GM11168 (cell line): ENCODE measurements at regions not wholly inside any gene's neighbourhood (a gene's known extent, or its start where the extent isn't known, plus 50 kb on each side); places are given as distances from the start of the nearest gene placed in this dataset.

Experiments used
- in situ Hi-C: fragments of 300-500 bp; cut with MboI; formaldehyde crosslinking; loops from one replicate; pipeline ENCODE4 v1.12.0; 2022; ENCODE audit warnings: low sequenced_read_pairs; ENCODE audit not compliant: unreplicated experiment

DNA sequence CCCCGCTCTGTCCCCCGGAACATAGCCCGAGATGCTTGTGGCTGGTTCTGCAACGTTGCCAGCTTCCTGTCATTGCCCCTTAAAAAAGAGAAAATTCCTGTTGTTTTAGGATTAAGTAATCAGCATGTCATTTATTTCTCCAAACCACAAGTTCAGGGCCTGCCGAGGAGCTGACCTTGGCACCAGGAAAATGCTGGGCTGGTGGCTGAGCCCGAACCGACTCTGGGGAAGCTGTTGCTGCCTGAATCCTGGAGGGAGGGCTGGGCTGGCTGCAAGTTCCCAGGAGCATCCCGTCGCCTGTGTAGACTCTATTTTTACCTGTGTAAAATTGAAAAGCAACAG is 130.9 kb upstream of the FOXF1 start:
- in situ Hi-C loops, result no loop called here

DNA sequence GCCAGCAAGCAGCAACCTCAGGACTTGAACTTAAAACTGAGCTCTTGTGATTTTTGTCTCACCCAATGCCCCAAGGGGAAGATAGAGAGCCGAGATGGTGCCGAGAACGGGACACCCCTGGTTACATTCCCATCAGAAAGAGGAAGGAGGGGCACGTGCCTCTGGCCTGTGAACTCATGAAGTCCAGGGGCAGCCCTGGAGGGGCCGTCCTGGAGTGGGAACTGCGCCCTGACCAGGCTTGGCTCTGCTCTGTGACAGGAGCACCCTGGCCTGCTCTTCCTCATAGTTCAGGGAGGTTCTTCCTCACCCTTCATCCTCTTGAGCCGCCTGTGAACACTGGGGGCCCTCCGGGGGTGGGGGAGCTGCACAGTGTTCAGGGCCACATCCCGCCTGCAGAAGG is 130.3 kb upstream of the FOXF1 start:
- in situ Hi-C loops, result no loop called here

DNA sequence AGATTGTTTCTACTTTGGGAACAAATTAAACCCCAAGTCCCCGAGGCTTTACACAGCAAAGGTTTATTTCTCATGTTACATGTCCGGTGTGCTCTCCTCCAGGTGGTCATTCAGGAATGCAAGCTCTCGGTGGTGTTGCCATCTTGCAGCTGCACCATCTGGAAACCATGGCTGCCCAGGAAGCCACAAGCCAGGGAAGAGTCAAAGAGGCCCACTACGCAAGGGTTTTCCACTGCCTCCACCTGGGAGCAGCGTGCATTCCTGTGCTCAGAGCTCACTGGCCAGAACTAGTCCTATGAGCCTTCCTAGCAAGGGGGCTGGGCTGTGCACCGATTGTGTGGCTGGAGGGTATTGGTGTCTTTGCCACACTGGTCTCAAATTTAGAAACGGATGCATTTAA is 128.8 kb upstream of the FOXF1 start:
- in situ Hi-C loops, result no loop called here

DNA sequence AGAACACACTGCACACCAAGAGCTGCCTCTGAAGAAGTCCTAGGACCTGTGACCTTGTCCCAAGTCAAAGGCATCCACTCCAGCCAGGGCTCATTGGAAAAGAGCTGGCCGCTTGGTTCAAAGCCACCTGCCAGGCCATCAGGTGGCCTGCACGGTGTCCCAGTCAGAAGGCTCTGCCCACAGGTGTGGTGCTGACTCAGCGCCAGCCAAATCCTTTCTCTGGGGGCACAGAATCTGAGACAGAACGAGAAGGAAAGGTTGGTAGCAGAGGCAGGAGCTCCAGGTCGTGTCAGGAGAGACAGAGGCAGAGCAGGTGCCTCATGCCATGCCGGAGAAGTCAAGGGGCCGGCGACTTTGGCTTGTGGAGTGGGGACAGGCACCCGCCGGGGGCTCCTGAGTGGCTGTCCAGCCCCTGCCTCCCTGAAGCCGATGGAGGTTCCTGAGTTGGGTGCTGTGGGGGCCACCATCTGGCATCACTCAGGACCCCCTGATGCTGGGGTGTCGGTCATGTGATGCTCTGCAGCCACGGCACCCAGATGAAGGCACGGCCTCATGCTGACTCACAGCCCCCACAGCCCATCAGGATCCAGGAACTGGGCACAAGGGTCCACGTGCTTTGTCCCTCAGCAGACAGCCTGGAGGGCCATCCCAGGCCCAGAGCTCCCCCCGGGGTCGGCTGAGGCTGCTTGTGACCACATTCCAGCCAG is 128.1 kb upstream of the FOXF1 start:
- in situ Hi-C loops, result no loop called here

DNA sequence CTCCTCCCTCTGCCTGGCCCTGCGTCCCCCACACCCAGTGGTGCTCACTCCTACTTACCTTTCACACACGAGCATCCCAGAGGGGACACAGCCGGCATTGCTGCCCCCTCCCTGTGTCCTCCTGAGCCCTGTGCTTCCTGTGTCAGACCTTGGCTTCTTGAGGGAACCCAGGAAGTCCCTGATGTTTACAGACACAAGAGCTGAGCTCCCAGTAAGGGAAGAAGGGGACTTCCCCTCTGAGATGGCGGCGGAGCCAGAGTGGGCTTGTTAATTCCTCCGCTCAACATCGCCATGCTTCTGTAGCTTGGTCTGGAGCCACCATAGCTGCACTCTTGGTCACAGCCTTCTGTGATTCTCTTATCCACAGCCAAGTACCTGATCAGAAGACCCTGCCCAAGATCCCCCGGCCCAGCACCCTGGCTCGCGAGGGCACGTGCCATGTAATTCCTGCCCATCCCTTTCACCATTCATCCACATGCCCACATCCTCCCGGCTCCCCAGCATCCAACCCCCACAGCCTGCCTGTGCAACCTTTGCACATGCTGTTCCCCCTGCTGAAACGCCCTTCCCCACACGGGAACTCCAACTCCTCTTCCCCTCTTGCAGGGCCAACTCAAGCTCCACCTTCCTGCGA is 127.4 kb upstream of the FOXF1 start:
- in situ Hi-C loops, result no loop called here

DNA sequence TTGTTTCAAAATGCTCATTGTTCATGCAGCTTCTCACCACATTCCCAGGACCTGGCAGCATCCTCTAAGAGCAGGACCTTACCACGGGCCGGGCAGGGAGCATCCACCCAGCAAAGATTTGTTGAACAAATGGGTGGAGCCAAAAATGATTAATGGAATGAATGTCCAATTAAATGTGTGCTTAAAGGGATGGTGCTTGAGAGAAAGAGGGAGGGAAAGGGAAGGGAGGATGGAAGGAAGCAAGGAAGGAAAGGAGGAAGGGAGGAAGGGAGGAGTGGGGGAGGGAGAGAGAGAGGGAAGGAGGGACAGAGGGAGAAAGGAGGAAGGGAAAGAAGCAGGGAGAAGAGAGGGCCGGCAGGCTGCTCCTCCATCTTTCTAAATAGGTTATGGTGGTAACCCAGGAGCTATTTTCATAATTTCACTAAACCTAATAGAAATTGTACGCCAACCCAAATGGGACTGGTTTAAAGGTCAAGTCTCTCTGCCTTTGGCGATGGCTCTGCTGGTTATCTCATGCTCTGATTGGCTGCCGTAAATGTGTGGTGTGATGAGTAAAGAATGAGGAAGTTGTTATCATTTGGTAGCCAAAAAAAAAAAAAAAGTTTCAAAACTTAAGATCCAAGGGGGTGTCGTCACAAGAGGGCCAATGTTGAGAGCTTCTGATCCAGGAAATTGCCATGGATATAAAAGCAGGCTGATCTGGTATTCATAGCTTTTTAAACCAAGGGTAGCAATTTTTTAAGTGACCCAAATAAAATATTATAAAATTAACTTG is 126.7 kb upstream of the FOXF1 start:
- in situ Hi-C loops, result no loop called here

DNA sequence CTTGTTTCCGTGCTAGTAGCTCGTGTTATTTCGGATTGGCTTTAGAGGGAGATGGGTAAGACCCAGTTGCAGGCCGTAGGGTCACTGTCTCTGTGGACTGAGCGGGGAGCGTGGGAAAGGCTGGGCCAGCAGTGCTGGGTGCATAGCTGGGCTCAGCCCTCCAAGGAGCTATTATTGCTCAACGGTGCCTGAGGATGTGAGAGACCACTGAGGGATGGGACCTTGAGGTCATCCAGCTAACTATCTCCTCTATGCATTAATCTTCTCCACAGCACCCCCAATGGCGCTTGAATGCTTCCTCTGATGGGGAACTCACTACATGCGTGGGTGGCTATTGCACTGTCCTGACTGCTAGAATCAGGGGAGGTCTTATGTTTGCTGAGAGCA is 126.1 kb upstream of the FOXF1 start:
- in situ Hi-C loops, result no loop called here

DNA sequence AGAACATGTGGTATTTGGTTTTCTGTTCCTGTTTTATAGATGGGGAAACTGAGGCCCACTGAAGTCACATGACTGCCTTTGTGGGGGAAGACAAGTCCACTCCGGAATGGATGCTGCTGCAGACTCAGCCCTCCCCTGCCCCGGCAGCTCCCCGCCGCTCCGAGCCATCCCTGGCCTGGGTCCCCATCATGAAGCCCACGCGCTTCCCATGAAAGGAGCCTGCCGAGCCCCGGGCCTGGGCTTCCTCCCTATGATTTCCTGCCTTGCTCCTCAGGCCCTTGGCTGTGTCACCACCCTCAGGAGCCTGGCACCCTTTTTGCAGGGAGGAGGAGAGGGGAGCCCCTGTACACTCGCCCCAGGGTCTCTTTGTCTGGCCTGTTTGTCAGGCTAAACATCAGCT is 125.3 kb upstream of the FOXF1 start:
- in situ Hi-C loops, result no loop called here

DNA sequence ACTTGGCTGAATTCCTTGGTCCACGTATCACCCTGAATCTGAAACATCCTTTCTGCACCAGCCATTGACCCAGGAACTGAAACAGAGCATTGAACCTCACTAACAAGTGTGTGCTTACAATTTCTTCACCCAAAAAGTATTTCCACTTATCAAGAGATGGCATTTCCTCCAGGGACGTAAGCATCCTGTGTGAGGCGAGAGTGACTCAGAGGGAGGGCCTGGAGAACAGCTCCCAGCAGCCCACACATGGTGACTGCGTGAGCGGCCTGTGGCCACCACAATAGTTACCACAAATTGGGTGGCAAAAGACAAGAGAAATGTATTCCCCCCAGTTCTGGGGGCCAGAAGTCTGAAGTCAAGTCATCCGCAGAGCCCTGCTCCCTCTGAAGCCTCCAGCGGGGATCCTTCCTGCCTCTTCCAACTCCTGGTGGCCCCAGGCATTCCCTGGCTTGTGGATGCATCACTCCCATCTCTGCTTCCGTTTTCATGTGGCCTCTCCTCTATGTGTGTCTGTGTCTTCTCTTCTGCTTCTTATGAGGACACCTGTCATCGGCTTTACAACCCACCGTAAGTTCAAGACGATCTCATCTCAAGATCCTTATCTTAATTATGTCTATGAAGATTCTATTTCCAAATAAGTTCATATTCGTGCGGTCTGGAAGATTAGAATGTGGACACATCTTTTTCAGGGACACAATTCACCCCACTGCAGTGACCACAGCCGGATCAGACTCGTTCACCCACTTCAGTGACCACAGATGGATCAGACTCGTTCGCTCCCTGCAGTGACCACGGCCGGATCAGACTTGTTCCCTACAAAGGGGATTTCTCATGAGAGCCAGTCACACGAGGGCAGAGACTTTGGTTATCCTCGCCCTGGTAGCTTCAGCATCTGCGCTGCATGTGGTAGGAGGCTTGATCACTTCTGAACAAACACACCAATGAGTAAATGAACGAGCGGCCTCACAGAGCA is 122.6 kb upstream of the FOXF1 start:
- in situ Hi-C loops, result no loop called here

DNA sequence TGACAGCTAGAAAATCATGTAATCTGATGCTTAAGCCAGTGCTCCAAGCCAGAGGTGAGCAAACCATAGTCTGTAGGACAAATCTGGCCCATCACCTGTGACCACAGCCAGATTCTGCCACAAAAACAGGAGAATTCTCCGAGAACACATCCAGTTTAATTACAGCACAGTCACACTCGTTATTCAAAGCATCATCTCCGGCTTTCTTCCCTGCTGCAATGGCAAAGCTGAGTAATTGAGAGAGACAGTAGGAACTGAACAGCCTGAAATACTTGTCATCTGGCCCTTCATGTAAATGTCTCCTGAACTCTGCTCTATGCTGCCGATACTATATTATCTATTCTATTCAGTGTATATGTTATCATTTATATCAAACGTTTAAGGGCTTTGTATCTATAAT is 121.4 kb upstream of the FOXF1 start:
- in situ Hi-C loops, result no loop called here

DNA sequence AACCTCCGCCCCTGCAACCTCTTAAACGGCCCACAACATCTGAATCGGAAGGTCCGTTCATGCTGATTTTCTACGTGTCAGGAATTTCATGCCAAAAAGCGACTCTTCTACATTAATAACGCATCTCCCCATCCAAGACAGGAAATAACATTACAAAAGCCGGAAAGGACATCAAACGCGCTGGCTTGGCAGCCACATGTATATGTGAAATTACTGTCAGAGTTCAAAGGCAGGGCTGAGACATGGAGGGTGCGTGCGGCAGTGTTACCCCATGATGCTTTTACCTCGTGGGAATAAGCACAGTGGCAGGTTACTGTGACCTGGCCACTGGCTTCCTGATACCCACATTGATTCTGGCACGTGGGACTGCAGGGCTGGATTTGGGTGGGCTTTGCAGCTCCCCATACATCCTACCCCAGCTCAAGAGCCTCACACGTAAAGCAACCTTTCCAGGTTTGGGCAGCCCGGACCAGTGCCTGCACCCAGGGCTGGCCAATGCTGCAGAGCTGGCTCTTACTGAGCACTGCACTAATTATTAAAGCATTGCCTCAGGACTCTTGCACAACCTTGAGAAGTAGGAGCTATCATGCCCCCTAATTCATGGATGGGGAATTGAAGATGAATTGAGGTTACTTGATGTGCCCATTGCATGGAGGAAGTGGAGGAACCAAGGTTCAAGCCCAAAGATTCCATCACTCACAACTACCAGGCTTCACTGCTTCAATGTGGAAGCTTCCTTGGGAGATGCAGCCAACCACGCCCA is 120.6 kb upstream of the FOXF1 start:
- in situ Hi-C loops, result no loop called here

DNA sequence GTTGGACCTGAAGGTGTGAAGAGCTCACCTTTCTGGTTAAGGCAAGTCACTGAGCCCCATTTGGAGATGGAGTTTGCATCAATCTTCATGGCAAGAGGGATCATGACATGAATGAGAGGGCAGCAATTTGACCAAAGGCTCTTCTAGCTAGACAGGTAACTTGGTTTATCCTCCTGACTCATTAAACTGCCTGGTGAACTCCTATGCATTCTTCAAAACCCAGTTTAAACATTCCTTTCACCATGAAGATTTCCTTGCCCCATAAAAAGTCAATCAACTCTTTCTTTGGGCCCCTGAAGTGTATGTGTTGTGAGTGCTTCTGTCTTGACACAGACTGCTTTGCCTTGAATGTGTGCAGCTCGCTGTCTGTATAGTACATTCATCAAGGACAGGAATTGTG is 120.0 kb upstream of the FOXF1 start:
- in situ Hi-C loops, result no loop called here

DNA sequence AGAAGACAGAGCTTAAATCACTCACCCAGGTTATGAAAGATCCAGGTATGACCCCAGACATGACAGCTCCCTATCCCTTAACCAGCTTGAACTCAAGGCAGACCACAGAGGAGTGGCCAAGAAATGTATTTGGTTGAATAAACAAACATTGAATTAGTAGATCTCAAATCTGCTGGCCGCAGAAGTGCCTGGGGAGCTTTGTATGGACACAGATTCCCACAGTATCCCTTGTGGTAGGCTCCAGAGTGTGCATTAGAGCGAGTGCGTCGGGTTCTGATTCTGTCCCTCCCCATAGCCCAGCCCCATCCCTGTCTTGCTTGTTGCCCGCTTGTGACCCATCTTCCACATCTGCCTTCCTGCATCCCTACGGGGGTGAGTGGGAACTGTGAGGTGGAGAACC is 118.8 kb upstream of the FOXF1 start:
- in situ Hi-C loops, result no loop called here

DNA sequence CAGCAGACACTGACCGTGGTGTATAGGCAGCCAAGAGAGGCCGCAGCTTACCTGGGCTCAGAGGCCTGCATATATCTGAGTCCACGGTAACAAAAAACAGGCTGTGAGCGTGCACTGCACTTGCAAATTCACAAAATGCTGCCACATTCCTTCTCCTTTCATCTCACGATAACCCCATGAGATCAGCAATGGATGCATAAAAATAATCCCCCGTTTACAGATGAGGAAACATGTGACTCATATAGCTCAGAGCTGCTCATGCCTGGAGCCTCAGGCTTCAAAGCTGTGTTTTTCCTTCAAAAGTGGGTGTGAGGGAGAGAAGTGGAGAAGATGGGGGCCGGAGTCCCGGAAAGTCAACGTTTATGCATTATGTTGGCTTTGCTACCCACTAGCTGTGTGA is 118.3 kb upstream of the FOXF1 start:
- in situ Hi-C loops, result no loop called here

DNA sequence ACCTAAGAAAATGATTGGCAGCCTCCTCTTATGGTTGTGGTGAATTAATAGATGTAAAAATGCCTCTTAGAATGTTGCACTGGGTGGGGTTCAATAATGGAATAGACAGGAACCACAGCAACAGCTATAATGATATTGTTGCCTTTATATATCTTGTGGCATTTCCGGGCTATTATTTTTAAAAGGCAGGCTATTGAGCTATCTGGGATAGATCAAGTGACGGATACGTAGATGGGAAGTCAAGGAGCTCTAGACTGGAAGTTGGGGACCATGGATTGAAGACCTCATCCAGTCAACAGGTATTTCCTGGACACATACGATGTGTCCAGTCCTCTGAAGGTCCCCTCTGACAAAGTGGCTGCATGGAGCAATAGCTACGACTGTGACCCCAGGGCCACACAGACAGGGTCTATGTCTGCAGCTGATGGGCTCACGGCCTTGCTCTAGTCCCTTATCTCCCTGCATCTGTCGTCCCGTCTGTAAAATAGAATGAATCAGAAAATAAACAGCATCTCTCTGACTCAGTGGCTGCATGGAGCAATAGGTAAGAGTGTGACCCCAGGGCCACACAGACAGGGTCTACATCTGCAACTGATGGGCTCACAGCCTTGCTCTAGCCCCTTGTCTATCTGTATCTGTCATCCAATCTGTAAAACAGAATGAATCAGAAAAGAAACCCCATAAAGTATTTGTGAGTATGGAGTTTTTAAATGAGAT is 117.7 kb upstream of the FOXF1 start:
- in situ Hi-C loops, result no loop called here

DNA sequence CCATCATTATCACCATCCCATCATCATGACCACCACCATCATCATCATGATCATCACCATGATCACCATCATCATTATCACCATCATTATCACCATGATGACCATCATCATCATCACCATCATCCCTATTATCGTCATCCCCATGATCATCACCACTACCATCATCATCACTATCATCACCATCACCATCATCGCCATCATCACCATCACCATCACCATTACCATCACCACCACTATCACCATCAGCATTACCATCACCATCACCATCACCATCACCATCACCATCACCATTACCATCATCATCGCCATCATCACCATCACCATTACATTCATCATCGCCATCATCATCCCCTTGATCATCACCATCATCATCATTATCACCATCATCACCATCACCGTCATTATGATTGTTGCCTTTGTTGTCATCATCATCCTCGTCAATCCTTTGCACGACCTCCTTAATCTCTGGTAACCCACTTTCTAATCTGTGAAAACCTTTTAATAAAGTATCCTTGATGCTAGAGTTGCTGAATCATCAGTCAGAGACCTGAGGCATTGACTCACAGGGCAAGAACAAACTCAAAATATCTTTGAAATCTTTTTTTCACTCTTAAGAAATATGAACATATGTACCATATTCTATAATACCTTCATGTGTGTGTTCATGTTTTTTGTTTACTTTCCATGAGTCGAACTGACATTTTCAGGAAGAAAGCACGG is 116.3 kb upstream of the FOXF1 start:
- in situ Hi-C loops, result no loop called here

DNA sequence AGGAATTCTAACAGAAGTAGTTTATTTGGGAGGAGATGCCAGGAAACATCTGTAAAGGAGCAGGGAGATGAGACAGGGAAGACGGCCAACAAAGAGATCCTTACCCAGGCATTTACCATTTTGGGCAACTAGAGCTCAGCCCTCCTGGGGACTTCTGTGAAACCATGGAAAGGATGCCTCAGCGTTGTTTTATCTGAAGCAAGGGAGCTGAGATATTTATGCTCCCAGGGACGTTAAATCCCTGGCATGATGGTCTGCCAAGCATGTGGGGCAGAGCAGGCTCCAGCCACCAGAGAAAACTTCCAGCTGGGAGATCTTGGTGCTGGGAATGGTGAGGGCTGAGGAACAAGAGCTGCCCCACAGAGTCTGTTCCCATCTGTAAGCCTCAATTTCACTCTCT is 114.8 kb upstream of the FOXF1 start:
- in situ Hi-C loops, result no loop called here

DNA sequence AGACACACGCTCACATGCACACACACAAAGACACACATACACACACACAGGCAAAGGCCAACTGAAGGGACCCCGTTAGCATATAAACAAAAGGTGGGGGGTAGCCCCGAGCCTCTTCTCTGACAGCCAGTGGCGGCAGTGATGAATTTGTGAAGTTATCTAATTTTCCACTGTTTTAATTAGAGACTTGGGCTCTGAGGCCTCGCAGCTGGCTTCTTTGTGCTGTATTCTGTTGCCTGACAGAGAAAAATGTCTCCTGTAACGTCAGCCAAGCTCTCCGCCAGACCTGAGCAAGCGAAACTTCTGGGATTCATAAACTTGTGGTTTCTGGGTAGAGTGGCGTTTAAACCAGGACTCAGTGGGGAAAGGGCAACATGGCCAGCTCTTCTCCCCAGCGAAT is 113.9 kb upstream of the FOXF1 start:
- in situ Hi-C loops, result no loop called here

DNA sequence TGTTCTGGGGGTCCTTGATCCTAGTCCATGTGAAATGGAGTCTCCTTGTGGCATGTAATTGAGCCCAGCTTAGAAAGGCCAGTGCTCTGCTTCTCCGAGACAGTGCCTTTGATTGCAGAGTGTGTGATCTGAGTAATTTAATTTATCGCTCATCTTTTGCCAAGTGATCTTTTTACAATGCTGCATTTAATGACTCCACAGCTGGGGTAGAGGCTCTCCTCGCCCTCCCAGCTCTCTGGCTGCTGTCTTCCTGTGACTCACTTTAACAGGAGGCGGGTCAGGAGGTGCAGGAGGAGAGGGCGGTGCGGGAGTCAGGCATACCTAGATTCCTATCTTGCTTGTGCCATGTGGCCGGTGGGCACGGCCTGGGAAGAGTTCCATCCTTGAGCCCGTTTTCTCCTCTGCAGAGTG is 113.4 kb upstream of the FOXF1 start:
- in situ Hi-C loops, result no loop called here
